ENCODE measurements at regions not wholly inside any gene's neighbourhood (a gene's known extent, or its start where the extent isn't known, plus 50 kb on each side); places are given as distances from the start of the nearest gene placed in this dataset.

DNA sequence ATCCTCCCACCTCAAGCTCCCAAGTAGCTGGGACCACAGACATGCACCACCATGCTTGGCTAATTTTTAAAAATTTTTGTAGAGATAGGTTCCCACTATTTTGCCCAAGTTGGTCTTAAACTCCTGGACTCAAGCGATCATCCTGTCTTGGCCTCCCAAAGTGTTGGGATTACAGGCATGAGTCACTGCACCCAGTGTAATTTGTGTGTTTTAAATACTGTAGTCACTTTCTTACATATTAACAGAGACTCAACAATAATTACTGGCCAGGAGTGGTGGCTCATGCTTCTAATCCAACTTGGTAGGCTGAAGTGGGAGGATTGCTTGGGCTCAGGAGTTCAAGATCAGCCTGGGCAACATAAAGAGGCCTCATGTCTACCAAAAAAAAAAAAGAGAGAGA, 293.0 kb downstream of the RDH14 start:
- TF ChIP-seq, protein P1, sequence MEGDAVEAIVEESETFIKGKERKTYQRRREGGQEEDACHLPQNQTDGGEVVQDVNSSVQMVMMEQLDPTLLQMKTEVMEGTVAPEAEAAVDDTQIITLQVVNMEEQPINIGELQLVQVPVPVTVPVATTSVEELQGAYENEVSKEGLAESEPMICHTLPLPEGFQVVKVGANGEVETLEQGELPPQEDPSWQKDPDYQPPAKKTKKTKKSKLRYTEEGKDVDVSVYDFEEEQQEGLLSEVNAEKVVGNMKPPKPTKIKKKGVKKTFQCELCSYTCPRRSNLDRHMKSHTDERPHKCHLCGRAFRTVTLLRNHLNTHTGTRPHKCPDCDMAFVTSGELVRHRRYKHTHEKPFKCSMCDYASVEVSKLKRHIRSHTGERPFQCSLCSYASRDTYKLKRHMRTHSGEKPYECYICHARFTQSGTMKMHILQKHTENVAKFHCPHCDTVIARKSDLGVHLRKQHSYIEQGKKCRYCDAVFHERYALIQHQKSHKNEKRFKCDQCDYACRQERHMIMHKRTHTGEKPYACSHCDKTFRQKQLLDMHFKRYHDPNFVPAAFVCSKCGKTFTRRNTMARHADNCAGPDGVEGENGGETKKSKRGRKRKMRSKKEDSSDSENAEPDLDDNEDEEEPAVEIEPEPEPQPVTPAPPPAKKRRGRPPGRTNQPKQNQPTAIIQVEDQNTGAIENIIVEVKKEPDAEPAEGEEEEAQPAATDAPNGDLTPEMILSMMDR (IDR thresholded peaks at IDR 0.05 in 8 of 11, conservative IDR thresholded peaks at IDR 0.05 in 3 of 11), result no peak
- TF ChIP-seq POLR2AphosphoS5 (IDR thresholded peaks at IDR 0.05) (no peak), POLR2A (IDR thresholded peaks at IDR 0.05) (no peak)

Measured in spleen (tissue), 7 donors.